HFF-Myc (cell line): ENCODE measurements at regions not wholly inside any gene's neighbourhood (a gene's known extent, or its start where the extent isn't known, plus 50 kb on each side); places are given as distances from the start of the nearest gene placed in this dataset.
"Not testable (repeated sequence)": the region's sequence is repeated elsewhere in the genome, so short reads cannot be mapped to it uniquely, and the experiment has no call there.

ENCODE experiments used
- DNase-seq: peaks from one replicate; pipeline ENCODE4 v3.0.0-alpha.2; 2011; ENCODE audit warnings: low read depth; ENCODE audit errors: extremely low read depth
- H3K4me3 ChIP-seq: replicated peaks from 2 replicates; pipeline ENCODE4 v1.5.1; 2011; ENCODE audit warnings: low read depth, mild to moderate bottlenecking, control low read depth, low read length
- TF ChIP-seq, protein P1 (sequence below): IDR thresholded peaks from 2 replicates; pipeline ENCODE4 v1.5.1; 2012; ENCODE audit warnings: mild to moderate bottlenecking, low read depth, low read length, control low read depth; ENCODE audit errors: missing control alignments

DNA sequence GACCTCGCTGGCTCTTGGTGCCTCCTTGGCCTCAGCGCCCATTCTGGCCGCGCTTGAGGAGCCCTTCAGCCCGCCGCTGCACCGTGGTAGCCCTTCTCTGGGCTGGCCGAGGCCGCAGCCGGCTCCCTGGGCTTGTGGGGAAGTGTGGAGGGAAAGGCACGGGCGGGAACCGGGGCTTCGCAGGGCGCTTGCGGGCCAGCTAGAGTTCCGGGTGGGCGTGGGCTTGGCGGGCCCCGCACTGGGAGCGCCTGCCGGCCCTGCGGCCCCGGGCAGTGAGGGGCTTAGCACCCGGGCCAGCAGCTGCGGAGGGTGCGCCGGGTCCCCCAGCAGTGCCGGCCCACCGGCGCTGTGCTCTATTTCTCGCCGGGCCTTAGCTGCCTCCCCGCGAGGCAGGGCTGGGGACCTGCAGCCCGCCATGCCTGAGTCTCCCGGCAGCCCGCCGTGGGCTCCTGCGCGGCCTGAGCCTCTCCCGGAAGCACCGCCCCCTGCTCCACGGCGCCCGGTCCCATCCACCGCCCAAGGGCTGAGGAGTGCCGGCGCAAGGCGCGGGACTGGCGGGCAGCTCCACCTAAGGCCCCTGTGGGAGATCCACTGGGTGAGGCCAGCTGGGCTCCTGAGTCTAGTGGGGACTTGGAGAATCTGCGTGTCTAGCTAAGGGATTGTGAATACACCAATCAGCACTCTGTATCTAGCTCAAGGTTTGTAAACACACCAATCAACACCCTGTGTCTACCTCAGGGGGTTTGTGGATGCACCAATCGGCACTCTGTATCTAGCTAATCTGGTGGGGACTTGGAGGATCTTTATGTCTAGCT is 141.1 kb downstream of the SLCO4C1 start:
- not testable (repeated sequence) for DNase-seq
- H3K4me3 ChIP-seq, result peak overlapping the region; percentile 35

DNA sequence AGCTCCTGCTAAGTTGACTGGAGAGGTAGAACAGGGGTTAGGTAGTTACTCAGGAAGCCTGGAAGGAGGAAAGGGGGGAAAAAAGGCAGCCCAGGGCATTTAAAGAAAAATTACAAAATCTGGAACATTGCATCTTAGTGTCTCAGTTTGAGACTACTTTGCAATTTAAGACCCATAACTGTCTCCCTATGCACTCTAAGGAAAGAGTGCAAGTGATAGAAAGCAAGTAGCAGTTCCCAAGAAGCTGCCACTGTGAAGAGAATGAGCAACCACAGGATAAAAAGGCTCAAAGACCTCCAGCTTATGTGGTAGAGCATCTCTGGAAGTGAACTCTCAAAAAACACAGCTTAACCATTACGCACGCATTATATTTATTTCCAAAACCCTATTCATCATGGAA is 141.8 kb downstream of the SLCO4C1 start:
- no peak for DNase-seq
- H3K4me3 ChIP-seq, result peak overlapping the region; percentile 35
- TF ChIP-seq, protein P1, sequence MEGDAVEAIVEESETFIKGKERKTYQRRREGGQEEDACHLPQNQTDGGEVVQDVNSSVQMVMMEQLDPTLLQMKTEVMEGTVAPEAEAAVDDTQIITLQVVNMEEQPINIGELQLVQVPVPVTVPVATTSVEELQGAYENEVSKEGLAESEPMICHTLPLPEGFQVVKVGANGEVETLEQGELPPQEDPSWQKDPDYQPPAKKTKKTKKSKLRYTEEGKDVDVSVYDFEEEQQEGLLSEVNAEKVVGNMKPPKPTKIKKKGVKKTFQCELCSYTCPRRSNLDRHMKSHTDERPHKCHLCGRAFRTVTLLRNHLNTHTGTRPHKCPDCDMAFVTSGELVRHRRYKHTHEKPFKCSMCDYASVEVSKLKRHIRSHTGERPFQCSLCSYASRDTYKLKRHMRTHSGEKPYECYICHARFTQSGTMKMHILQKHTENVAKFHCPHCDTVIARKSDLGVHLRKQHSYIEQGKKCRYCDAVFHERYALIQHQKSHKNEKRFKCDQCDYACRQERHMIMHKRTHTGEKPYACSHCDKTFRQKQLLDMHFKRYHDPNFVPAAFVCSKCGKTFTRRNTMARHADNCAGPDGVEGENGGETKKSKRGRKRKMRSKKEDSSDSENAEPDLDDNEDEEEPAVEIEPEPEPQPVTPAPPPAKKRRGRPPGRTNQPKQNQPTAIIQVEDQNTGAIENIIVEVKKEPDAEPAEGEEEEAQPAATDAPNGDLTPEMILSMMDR, result no peak

DNA sequence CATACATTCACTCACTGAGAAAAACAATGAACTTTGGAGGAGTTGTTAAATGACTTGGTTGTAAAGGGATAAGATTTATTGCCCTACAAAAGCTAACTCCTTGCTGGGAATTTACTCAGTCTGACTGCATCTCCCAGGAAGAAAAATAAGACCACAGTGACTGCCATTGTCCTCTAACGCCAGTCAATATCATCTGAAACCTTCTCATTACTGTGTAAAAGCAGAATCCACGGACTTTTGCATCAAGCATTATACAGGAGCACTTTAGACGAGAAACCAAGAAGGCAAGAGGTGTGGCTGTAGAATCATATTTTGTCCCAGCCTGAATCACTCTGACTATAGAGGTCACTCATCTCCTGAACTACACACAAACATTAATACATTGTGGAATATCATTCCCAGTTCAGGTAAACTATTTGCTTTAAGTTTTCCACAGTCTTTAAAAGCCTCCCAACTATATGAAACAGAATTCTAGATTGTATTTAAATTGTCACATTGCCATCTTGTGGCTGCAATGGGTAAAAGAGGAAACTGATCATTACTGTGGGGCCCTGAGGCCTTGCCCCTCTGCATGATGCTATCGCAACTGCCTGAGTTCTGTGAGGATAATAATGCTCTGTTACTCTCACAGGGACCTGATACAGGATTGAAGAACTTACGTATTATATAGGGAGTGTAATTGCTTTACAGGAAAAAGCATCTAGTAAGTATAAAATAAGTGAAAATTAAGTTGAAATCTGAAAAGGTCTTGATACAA is 142.9 kb downstream of the SLCO4C1 start:
- peak; percentile 3 for DNase-seq
- TF ChIP-seq, protein P1, result no peak
- H3K4me3 ChIP-seq, result no peak overlapping the region

DNA sequence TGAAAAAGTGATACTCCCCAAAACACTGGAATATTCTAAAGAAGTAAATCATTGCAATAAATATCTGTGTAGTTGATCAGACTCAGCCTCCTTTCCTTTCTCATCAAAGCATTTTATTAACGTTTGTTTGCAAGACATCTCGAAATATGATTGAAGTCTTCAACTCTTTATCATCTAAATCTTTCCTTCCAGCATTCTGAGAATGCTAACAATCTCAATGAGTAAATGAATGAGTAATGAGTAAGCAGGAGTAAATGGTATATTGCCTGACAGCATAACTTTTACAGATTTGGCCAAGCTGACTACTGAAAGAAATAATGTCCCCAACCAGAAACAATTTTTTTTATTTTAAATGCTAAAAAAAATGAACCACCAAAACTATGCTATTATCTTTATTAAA is 157.1 kb downstream of the SLCO4C1 start:
- TF ChIP-seq, protein P1, result no peak
- no peak overlapping the region for H3K4me3 ChIP-seq
- no peak for DNase-seq

DNA sequence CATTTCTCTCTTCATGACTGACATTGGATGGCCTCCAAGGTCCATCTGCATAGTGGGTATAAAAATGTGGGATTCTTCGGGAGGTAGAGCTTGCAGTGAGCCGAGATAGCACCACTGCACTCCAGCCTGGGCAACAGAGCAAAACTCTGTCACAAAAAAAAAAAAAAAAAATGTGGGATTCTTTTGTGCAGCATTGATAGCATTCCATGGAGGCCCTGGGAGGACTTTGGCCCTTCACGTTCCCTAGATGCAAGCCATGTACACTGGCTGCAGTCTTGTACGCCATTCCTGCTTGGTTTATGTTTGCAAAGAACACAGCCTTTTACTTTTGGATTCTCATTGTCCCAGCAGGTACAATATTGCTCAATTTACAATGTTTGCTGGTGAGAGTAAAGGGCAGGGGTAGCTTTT is 157.8 kb downstream of the SLCO4C1 start:
- DNase-seq, result no peak

DNA sequence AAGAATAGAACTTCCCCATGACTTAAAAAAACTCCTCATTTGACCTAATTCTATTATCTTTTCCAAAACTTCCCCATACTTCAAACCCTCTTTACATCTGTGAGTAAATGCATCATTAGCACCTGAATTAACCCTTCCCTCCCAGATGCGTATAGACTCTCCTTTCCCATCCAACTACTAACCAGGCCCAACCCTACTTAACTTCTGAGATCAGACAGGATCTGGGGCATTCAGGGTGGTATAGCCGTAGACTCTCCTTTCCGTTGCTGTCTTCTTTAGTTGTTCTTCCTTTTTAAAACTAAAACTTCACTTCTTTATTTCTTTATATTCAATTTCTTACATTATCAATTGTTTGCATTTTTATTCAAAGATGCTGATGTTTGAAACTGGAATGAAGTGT is 165.2 kb downstream of the SLCO4C1 start:
- TF ChIP-seq, protein P1, result no peak
- H3K4me3 ChIP-seq, result no peak overlapping the region
- DNase-seq, result no peak

More for the DNA sequence above, 157.8 kb downstream of the SLCO4C1 start:
- H3K4me3 ChIP-seq, result no peak overlapping the region
- TF ChIP-seq, protein P1, result no peak

DNA sequence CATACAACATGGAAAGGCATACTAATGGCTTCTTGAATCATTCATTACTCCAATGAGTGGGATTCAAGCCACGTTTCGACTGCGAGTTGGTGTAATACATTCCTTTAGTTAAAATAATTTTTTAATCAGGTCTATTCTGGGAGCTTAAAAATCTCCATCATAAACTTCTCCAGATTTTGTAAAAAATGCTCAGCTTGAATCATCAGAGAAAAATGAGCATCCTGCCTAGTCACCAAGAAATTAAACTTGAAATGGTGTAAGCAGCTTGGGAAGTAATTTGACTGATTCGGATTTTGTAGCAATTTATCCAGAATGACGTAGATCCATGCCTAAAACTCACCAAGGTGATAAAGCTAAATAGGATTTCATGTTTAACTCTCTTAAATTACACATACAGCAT is 165.7 kb downstream of the SLCO4C1 start:
- DNase-seq, result no peak
- TF ChIP-seq, protein P1, result no peak
- no peak overlapping the region for H3K4me3 ChIP-seq
